Central memory CD8-positive, alpha-beta T cell (primary cell): ENCODE measurements at regions not wholly inside any gene's neighbourhood (a gene's known extent, or its start where the extent isn't known, plus 50 kb on each side); places are given as distances from the start of the nearest gene placed in this dataset.

Experiments used
- ATAC-seq: fragments of 150-1000 bp; cut with Tn5 transposase; replicated peaks from 2 replicates; pipeline ENCODE4 v1.10.0; 2022; ENCODE audit warnings: mild to moderate bottlenecking, moderate FRiP score, moderate number of reproducible peaks; ENCODE audit not compliant: poor library complexity, severe bottlenecking; ENCODE audit errors: extremely low read depth
- DNase-seq, 2 donors: peaks; one replicate each; pipeline ENCODE4 v3.0.0; 2021; ENCODE audit warnings: low spot score in 2 of 2
- H3K27ac Mint-ChIP-seq: one replicate; pipeline ENCODE4 v1.8.0; 2022; ENCODE audit warnings: low read depth, mild to moderate bottlenecking, moderate library complexity, mixed read lengths
- H3K27me3 Mint-ChIP-seq: one replicate; pipeline ENCODE4 v1.8.0; 2022; ENCODE audit warnings: mixed read lengths
- H3K36me3 Mint-ChIP-seq: one replicate; pipeline ENCODE4 v1.8.0; 2022; ENCODE audit warnings: mild to moderate bottlenecking, moderate library complexity, mixed read lengths; ENCODE audit not compliant: insufficient read depth
- H3K4me1 Mint-ChIP-seq: one replicate; pipeline ENCODE4 v1.8.0; 2022; ENCODE audit warnings: mixed read lengths
- H3K4me3 Mint-ChIP-seq: one replicate; pipeline ENCODE4 v1.8.0; 2022; ENCODE audit warnings: mild to moderate bottlenecking, moderate library complexity, mixed read lengths
- H3K9me3 Mint-ChIP-seq: one replicate; pipeline ENCODE4 v1.8.0; 2022; ENCODE audit warnings: mixed read lengths

- Mint-ChIP-seq H3K4me3 (no peak overlapping the region), H3K27me3 (peaks cover 34% of the 10 kb centered on the region), H3K4me1 (no peaks in the 10 kb centered on the region), H3K27ac (no peak overlapping the region), H3K36me3 (no peaks in the 10 kb centered on the region), H3K9me3 (no peaks in the 10 kb centered on the region)
- ATAC-seq (no peak), DNase-seq (no peak)
Observed at GRCh38 chr1:22266141-22266540, 123.2 kb upstream of the WNT4 start.

GRCh38 chr1:22267413-22268175 is 124.7 kb upstream of the WNT4 start:
- Mint-ChIP-seq H3K9me3 (no peaks in the 10 kb centered on the region), H3K4me3 (no peak overlapping the region), H3K4me1 (no peaks in the 10 kb centered on the region), H3K27ac (no peak overlapping the region), H3K36me3 (no peaks in the 10 kb centered on the region), H3K27me3 (peaks cover 34% of the 10 kb centered on the region)
- DNase-seq (no peak), ATAC-seq (no peak)

GRCh38 chr1:22268327-22268726 is 125.4 kb upstream of the WNT4 start:
- ATAC-seq (no peak), DNase-seq (no peak)
- no peak overlapping the region for H3K4me3 Mint-ChIP-seq
- H3K36me3 Mint-ChIP-seq: no peaks in the 10 kb centered on the region
- no peaks in the 10 kb centered on the region for H3K9me3 Mint-ChIP-seq
- H3K27ac Mint-ChIP-seq: no peak overlapping the region
- H3K27me3 Mint-ChIP-seq: peaks cover 34% of the 10 kb centered on the region
- H3K4me1 Mint-ChIP-seq: no peaks in the 10 kb centered on the region

GRCh38 chr1:22271847-22272801 is 129.2 kb upstream of the WNT4 start:
- no peaks in the 10 kb centered on the region for H3K4me1 Mint-ChIP-seq
- no peak overlapping the region for H3K4me3 Mint-ChIP-seq
- H3K27me3 Mint-ChIP-seq: peaks cover 22% of the 10 kb centered on the region
- no peak for DNase-seq
- ATAC-seq: no peak
- no peaks in the 10 kb centered on the region for H3K9me3 Mint-ChIP-seq
- H3K27ac Mint-ChIP-seq: no peak overlapping the region
- no peaks in the 10 kb centered on the region for H3K36me3 Mint-ChIP-seq

GRCh38 chr1:22273686-22274681 is 131.1 kb upstream of the WNT4 start:
- H3K36me3 Mint-ChIP-seq: no peaks in the 10 kb centered on the region
- H3K9me3 Mint-ChIP-seq: no peaks in the 10 kb centered on the region
- peaks cover 30% of the 10 kb centered on the region for H3K27me3 Mint-ChIP-seq
- no peak for ATAC-seq
- DNase-seq: no peak
- H3K27ac Mint-ChIP-seq: no peak overlapping the region
- H3K4me1 Mint-ChIP-seq: no peaks in the 10 kb centered on the region
- H3K4me3 Mint-ChIP-seq: no peak overlapping the region

GRCh38 chr1:22275167-22275566 is 132.3 kb upstream of the WNT4 start:
- no peaks in the 10 kb centered on the region for H3K9me3 Mint-ChIP-seq
- no peak overlapping the region for H3K4me3 Mint-ChIP-seq
- H3K27ac Mint-ChIP-seq: no peak overlapping the region
- DNase-seq: no peak
- H3K36me3 Mint-ChIP-seq: no peaks in the 10 kb centered on the region
- peaks cover 37% of the 10 kb centered on the region for H3K27me3 Mint-ChIP-seq
- no peak for ATAC-seq
- no peaks in the 10 kb centered on the region for H3K4me1 Mint-ChIP-seq

- no peak for ATAC-seq
Observed at GRCh38 chr1:22275626-22276395, 132.9 kb upstream of the WNT4 start.

GRCh38 chr1:22276396-22276748 is 133.5 kb upstream of the WNT4 start:
- Mint-ChIP-seq H3K27ac (no peak overlapping the region), H3K27me3 (peaks cover 42% of the 10 kb centered on the region), H3K4me3 (no peak overlapping the region), H3K4me1 (no peaks in the 10 kb centered on the region), H3K9me3 (no peaks in the 10 kb centered on the region), H3K36me3 (no peaks in the 10 kb centered on the region)
- ATAC-seq (no peak), DNase-seq (no peak)

More at GRCh38 chr1:22275626-22276395, 132.9 kb upstream of the WNT4 start:
- no peak for DNase-seq
- H3K27me3 Mint-ChIP-seq: peaks cover 37% of the 10 kb centered on the region
- no peak overlapping the region for H3K4me3 Mint-ChIP-seq
- no peaks in the 10 kb centered on the region for H3K4me1 Mint-ChIP-seq
- H3K36me3 Mint-ChIP-seq: no peaks in the 10 kb centered on the region
- H3K9me3 Mint-ChIP-seq: no peaks in the 10 kb centered on the region
- no peak overlapping the region for H3K27ac Mint-ChIP-seq

GRCh38 chr1:22277662-22278061 is 134.8 kb upstream of the WNT4 start:
- no peak overlapping the region for H3K27ac Mint-ChIP-seq

GRCh38 chr1:22279735-22280134 is 136.8 kb upstream of the WNT4 start:
- DNase-seq: no peak
- no peaks in the 10 kb centered on the region for H3K4me1 Mint-ChIP-seq
- H3K27ac Mint-ChIP-seq: no peak overlapping the region
- H3K4me3 Mint-ChIP-seq: no peak overlapping the region
- ATAC-seq: no peak
- no peaks in the 10 kb centered on the region for H3K9me3 Mint-ChIP-seq
- no peaks in the 10 kb centered on the region for H3K36me3 Mint-ChIP-seq
- H3K27me3 Mint-ChIP-seq: peaks cover 60% of the 10 kb centered on the region

More at GRCh38 chr1:22277662-22278061, 134.8 kb upstream of the WNT4 start:
- H3K36me3 Mint-ChIP-seq: no peaks in the 10 kb centered on the region
- no peak overlapping the region for H3K4me3 Mint-ChIP-seq
- H3K4me1 Mint-ChIP-seq: no peaks in the 10 kb centered on the region
- H3K27me3 Mint-ChIP-seq: peaks cover 50% of the 10 kb centered on the region
- no peaks in the 10 kb centered on the region for H3K9me3 Mint-ChIP-seq
- ATAC-seq (no peak), DNase-seq (no peak)

- Mint-ChIP-seq H3K27ac (no peak overlapping the region), H3K27me3 (peaks cover 60% of the 10 kb centered on the region), H3K36me3 (no peaks in the 10 kb centered on the region), H3K9me3 (no peaks in the 10 kb centered on the region), H3K4me3 (no peak overlapping the region), H3K4me1 (no peaks in the 10 kb centered on the region)
- DNase-seq: no peak
- no peak for ATAC-seq
Observed at GRCh38 chr1:22280526-22280925, 137.6 kb upstream of the WNT4 start.
